HPDE6-E6E7 (cell line): ENCODE measurements at regions not wholly inside any gene's neighbourhood (a gene's known extent, or its start where the extent isn't known, plus 50 kb on each side); places are given as distances from the start of the nearest gene placed in this dataset.

ENCODE experiments used
- DNase-seq: peaks from one replicate; pipeline ENCODE4 v3.0.0; 2011; ENCODE audit warnings: missing footprints; ENCODE audit errors: extremely low spot score

DNA sequence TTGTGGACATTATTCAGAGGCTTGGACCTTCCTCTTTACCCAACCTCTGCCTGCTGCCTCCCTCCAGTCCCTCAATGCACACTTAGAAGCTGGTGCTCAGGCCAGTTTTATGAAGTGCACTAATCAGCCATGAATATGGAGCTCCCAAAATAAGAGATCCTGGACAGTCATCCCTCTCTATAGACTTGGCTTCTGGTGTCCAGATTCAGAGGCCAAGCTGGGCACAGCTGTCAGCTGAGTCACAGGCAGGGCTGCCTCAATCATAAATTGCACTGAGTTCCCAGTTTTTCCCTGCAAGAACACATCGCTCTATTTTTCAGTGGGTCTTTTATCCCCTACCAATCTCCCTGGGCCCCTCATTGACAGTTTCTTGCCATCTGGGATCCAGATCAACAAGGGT, 161.7 kb upstream of the CADM1 start:
- no peak for DNase-seq

DNA sequence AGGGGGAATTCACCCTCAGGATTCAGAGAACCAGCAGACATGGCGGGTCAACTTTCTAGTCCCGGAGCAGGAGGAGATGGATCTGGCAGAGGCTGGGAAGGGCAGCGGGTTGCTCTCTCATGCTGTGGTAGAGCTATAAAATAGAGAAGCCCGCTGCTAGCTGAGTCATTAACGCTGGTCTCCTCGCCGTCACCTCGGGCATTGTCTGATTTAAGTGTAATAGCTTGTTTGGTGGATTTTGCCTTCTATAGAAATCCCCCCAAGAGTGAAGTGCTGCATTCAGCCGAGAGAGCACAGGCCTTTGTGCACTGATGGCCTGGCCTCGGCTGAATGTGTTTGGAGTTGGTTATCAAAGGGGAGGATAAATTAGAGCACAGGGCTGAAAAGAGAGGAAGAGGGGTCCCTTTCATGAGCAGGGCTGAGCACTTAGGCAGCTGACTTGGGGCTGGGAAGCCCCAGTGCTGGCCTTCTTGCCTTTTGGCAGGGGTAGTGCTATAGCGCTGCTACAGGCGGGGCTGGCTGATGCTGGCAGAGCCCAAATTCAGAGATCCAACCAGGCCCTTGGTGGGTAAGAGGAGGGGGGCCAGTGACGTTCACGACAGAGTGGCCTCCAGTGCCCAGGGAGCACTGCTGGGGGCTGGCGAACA, 161.1 kb upstream of the CADM1 start:
- no peak for DNase-seq

DNA sequence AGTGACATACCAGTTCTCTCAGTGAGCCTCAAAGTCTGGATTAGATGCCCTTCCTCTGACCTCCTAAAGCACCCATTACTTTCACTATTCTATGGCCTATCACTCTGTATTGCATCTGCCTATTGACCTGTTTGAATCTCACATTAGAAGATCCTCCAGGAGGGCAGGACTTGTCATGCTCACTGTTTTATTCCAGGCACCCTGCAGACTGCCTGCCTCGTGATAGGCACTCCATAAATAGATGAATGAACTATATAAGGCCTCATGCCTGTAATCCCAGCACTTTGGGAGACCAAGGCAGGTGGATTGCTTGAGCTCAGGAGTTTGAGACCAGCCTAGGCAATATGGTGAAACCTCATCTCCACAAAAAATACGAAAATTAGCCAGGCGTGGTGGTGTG, 160.1 kb upstream of the CADM1 start:
- no peak for DNase-seq

DNA sequence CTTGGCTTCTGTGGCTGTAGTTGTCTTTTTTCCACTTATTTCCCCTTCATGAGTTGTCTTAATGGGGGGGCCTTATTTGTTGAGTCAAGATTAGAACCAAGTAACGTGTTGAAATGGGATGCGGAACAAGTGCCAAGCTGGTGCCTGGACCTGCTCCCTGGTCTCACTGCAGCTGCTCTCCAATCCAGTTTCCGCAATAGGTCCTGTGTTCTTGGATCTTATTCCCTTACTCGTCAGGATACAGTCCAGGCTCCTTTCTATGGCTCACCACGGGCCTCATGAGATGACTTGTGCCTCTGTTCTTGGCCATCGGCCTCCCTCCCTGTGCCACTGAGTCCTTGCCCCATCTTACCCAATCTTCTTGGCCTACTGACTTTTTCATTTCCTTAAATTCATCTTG, 159.6 kb upstream of the CADM1 start:
- no peak for DNase-seq

DNA sequence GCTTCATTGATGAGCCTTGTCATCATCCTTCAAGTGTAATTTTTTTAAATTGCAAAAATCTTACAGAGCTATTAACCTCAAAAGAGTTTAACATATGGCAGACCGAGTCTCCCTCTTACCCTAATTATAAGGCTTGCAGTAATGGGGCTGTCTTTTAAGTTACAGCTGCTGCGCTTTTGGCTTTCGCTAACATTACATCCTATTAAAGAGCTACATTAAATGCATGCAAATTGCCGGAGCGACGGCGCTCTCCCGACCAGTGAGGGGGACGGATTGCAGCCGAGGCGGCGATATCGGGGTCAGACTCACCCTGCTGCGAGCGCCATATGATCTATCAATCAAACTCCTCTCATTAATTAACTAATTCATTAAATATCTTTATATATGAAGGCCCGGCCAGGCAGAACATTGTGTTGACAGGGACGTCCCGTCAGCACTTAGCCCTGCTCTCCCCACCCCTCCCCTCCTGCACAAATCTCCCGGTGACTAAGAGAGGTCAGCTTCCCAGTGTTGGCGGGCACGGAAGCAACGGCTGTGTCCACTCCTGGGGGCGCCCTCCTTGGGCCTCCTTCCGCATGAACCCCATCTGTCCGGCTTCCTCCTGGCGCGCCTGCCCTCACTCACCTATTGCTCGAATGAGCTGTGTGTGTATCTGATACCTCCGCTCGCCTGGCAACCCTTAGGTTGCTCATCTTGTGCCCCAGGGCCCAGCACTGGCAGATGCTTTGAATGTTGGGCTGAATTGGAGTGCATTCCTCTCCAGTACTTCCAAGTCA, 156.0 kb upstream of the CADM1 start:
- DNase-seq = no peak

DNA sequence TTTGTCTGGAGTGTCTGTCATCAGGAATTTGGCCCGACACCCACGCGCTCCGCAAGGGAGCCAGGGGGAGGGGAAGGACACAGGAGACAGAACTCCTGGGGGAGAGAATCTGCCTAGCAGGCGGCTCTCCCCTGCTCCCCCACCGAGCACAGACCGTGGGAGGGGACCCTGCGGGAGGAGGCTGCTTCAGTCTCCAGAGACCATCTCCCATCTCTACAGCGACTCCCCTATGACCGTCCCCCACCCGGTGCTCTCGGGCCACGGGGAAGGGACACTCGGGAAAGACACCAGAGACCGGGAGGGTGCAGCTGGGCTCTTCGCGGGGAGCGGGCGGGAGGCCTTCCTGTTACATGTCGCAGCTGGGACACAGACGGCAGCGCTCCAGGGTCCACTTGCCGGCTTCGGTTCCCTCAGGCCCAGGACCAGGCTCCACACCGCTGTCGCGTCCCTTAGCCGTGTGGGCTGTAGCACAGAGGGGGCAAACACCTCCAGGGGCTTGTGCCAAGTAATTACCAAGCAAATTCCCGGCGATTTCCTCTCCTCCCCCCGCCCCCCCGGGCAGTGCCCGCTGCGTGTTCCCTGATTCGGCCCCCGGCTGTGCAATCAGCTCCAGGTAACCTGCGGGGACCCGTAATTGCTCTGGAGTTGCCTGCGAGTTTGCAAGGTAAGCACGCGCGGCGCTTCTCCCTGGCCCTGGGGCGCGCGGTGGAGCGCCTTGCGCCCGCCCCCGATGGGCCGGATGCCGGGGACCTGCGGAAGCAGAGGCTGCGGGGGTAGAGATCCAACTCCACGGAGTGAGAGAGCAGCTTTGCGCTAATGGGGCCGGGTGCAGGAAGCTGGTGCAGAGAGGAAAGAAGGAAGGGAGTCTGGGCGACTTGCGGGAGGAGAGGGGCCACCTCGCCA, 155.1 kb upstream of the CADM1 start:
- no peak for DNase-seq

DNA sequence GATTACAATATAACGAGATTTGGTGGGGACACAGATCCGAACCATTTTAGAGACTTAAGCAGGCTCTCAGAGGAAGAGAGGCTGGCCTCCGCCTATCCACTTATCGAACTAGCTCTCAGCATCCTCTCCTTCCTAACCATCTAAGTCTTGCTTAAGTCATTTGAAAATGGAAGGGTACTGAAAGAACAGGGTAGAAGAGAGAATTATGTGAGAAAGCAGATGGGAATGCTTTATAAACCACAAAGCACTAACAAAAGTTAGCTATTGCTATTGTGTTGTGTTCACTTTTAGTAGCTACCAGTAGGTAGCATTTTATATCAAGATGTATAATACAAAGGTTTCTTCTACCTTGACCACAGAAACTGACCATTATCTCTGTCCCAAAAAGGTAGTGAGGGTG, 153.4 kb upstream of the CADM1 start:
- DNase-seq = no peak

DNA sequence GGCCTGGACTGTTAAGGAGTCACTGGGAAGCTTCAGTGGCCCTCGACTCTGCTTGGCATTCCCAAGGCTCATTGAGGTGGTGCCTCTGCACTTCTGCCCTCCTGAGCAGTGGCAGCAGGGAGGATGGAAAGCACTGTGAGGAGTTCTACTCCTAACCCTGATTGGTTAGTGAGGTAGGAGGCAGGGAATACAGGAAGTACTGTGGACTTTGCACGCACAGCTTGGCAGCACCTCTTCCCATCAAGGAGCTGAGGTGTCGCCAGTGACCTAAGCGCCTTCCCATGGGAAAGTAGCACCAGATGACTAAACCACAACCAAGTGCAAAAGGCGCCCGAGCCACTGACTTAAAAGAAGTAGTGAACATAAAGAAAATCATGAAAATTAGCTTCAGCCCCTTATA, 152.5 kb upstream of the CADM1 start:
- no peak for DNase-seq

DNA sequence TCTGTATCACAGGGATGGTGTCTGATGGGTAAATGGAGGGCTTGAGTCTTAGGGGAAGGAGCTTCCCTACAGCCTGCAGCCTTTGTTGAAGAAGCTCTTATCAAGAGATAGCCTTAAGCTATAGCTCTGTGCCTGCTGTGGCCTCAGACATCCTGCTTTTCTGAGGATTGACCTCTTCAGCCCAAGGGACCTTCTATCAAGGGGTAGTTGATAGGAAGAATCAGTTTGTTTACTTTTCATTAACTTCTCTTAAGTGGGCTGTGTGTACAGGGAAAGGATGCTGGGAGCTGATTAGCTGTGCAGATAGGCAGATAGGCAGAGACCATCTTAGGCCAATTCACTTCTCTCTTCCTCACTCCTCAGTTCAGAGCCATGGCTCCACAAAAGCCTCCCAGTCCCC, 151.8 kb upstream of the CADM1 start:
- no peak for DNase-seq

DNA sequence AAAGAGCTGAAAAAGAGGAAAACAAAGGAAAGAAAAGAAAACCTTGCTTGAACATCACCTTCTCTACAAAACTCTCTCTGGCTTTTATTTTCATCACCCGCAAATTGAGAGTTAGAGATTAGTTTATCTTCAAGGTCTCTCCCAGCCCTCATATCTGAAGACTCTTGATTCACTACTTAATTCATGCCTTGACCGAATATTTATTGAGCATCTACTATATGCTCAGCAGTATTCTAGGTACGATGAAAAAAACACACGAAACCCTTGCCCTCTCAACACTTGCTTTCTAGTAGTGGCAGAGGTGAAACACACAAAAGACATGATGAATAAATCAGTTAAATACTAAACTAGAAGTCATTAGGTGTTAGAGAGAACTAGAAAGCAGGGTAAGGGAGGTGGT, 150.6 kb upstream of the CADM1 start:
- DNase-seq = no peak

DNA sequence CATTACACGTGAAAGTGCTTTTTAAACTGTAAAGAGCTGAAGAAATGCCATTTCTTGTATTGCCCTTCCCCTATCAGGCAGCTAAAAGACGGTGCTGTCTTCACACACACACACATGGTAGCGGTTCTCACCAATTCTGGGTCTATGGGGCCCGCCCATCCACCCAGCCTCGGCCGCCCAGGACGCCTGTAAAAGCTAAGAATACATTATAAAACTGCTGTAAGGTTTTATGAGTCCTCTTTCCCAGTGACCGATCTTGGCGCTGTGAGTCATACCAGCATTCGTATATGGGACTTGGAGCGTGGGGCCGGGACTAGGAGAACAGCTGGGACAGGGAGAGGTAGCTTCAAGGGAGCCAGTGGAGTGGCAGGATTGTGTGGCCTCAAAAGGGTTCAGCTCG, 149.7 kb upstream of the CADM1 start:
- DNase-seq = no peak

DNA sequence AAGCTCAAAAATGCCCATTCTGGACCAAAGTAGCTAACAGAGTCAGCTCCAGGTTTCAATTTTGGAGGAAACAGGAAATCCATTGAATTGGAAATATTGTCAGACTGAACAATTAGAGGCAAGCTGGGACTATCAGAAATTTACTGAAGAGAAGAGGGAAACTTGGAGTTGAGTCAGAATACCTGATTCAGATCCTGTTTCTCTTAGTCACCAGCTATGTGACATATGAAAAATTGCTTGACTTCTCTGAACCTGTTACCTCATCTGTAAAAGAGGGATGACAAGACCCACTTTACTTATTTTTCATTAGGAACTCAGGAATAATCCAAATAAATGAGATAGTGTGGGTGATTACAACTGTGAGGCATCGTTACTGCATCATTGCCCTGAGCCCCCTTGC, 148.9 kb upstream of the CADM1 start:
- no peak for DNase-seq

DNA sequence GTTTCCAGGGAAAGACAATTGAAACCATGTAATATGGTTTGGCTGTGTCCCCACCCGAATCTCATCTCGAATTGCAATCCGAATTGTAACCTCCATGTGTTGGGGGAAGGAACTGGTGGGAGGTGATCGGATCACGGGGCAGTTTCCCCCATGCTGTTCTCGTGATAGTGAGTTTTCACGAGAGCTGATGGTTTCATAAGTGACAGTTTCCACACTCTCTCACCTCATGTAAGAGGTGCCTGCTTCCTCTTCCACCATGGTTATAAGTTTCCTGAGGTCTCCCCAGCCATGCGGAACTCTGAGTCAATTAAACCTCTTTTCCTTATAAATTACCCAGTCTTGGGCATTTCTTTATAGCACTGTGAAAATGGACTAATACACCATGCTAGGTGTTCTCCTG, 148.3 kb upstream of the CADM1 start:
- DNase-seq = no peak

DNA sequence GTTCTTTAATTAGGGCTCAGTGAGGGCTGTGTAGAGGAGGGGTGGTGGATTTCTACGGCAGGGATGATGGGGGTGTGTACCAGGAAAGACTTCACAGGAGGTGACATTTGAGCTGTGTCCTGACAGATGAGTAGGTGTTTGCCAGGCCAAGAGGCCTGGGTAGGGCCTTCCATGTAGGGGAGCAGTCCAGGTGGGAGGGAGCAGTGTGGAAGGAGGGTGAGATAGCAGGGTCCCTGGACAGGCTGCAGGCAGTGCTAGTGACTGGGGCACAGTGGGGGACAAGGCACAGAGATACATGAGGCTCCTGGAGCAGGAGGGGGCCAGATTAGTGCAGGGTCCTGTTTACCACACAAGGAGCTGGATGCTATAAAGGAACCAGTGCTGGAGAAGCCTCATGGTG, 147.9 kb upstream of the CADM1 start:
- DNase-seq = no peak

DNA sequence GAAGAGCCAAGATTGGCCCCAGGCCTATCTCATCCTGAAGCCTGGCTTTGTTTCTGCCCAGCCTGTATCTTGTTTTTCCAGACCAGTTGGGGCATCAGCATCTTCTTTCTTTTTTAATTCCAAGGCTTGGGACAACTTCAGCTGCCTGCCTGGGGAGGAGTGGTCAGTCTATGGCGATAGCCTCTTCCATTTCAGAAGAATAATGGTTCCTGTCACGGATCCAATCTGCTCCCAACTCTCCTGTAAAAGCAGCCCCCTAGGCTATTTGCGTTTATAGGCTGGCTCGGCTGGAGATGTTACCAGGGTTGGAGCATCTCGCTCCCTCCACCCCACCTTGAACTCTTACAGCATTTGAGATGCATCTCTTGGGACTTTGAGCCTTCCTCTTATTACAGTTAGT, 145.2 kb upstream of the CADM1 start:
- no peak for DNase-seq

DNA sequence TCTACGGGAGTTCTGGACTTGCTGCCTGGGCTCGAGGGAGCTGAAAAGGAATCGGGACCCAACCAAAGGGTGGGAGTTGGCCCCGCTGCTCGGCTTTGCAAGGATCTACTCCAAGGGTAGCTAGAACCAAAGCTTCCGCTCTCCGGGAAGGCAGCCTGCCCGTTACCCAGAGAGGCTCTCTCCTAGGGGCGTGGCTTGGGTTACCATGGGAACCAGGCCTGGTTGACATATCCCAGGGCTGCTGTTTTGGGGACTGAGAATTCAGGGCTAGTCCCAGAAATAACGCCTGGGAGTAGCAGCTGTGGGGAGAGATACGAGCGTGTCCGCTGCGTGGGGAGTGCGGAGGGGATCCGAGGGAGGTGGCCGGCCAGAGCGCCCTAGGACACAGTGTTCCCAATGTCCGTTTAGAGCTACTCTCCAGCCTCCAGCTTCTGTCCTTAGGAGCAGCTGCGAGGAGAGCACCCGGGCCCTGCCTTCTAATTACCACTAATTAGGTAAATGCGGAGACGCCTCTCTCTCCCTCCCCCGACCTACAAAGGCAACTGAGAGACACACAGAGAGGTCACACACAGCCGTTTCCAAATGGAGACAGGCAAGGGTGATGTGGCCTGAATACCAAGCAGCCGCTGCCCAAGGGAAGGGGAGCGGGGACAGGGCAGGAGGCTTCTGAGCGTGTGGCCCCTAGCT, 141.6 kb upstream of the CADM1 start:
- DNase-seq = no peak

DNA sequence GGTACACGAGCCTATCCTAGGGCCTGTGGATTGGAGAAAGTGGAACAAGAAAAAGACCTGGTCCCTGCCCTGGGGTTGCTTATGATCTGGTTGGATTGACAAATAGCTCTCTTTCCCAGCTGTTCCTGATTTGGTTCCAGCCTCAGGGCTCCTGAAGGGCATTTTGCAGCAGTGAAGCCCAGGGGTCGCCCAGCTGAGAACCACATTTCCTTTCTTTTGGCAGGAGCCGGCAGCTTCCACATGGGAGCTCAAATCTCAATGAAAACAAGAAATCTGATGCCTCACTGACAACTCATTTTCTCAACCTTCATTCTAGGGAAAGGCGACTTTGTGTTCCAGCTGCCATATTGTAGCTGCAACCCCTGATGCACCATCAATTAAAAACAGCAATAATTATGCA, 140.6 kb upstream of the CADM1 start:
- no peak for DNase-seq

DNA sequence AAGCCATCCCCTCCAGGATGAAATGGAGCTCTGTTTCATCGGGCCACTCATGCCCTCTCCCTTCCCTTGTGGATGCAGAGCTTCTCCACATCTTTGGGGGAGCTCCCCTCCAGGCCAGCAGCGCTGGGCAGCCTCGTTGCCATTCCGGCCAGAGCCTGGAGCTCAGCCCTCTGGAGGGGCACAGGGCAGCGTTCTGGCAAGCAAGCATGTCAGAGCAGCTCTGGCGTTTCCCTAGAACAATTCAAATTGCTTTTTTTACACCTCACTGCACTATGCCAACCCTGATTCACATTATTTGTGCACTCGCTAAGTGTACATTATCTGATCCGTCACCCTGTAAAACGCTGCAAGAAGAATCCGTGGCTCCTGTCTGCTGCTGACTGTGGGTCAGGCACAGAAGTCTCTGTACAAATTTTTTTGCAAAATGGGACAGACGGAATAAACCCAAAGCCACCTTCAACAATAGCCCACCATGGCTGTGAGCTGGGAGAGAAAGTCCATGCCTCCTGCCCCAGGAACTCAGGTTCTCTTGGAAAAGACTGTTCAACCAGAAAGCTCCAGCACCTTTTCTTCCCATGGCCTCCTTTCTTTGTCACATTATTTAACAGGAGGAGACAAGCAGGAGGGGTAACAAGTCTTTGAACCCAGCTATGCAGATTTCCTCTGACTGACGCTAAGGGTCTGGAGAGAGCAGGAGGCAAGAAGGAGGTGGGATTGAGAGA, 139.5 kb upstream of the CADM1 start:
- no peak for DNase-seq

DNA sequence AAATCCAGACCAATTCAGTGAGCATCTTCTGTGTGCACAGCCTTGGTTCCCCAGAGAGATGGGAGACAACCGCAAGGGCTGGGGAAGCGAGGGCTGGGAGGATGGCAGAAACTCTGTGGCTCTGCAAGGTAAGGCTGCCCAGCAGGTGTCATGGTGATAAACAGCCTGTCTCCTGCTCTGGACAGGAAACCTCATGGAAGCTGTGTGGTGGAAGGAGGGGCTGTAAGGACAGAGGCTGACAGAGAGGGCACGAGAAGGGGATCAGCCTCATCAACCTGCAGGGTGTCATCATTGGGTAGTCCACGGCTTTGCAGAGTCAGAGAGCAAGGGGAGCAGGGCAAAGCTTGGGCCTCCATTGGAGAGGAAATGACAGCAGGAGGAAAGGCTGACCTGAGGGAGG, 138.4 kb upstream of the CADM1 start:
- no peak for DNase-seq

DNA sequence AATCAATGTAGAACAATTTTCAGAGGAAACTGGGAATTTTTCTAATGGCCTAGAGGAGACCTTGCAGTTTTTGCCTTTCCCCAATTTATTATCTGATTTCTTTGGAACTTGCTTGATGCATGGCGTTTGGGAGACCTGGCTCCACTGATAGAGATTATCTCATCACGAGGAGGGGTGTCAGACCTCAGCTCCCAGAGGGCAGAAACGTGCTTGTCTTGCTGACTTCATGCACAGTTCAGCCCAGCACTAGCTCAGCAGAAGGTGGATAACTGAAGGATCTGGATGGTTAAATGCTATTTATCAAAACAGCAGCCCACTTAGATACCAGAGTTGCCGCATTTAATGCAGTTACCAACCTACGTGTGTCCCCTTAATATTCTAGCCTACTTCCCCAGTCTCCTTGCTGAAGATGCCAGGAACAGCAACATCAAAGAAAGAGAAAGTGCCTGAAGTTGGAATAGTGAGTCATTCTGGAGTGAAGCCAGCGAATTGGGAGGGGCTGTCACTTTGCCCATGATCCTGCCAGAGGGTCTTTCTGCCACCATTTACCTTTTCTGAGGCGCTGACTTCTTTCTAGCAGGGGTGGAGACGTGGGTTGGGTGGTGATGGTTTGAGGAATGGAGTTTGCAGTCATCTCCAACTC, 133.5 kb upstream of the CADM1 start:
- DNase-seq = no peak
